ENCODE measurements at regions not wholly inside any gene's neighbourhood (a gene's known extent, or its start where the extent isn't known, plus 50 kb on each side); places are given as distances from the start of the nearest gene placed in this dataset.

DNA sequence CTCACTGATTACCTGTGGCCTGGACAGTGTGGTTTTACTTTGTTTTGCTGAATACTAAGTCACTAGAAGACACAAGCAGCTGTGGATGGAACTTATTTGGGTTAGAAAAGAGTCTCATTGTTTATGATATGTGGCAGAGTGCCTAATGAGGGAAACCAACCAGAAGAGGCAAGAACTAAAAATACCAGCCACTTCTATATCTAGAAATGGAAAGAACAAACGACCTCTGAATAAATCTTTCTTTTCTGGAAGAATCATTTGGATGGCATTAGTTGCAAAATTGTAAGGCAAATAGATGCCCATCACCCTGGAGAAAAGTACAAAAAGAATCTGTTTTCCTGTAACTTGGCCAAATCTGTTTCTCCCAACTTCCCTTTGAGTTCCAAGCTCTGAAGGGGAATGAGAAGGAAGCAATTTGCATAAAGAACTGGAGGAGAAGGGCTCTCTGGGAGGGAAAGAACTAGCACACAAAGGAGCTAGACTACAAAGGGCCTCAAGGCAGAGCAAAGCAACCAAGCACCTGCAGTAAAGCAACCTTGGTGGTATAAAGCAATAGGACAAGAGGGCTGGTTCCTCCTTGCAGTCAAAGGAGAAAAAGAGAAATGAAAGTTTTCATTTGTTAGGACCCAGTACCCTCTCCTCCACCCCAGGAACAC, 455.4 kb downstream of the CAAP1 start:
- TF ChIP-seq, protein P1, sequence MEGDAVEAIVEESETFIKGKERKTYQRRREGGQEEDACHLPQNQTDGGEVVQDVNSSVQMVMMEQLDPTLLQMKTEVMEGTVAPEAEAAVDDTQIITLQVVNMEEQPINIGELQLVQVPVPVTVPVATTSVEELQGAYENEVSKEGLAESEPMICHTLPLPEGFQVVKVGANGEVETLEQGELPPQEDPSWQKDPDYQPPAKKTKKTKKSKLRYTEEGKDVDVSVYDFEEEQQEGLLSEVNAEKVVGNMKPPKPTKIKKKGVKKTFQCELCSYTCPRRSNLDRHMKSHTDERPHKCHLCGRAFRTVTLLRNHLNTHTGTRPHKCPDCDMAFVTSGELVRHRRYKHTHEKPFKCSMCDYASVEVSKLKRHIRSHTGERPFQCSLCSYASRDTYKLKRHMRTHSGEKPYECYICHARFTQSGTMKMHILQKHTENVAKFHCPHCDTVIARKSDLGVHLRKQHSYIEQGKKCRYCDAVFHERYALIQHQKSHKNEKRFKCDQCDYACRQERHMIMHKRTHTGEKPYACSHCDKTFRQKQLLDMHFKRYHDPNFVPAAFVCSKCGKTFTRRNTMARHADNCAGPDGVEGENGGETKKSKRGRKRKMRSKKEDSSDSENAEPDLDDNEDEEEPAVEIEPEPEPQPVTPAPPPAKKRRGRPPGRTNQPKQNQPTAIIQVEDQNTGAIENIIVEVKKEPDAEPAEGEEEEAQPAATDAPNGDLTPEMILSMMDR (IDR thresholded peaks at IDR 0.05): no peak
- TF ChIP-seq POLR2A (IDR thresholded peaks at IDR 0.05): no peak

Measured in lower leg skin (tissue), 3 donors.